Lower leg skin (tissue), 4 donors: ENCODE measurements at regions not wholly inside any gene's neighbourhood (a gene's known extent, or its start where the extent isn't known, plus 50 kb on each side); places are given as distances from the start of the nearest gene placed in this dataset.

Source experiments
- DNase-seq, 2 donors: peaks; one replicate each; pipeline ENCODE4 v3.0.0-alpha.2; 2019; ENCODE audit warnings: low spot score in 2 of 2
- H3K4me3 ChIP-seq: fragments of 200-600 bp; sonication (generic); 2 replicates; pipeline ENCODE4 v1.5.1; 2017; ENCODE audit warnings: mild to moderate bottlenecking, low read depth; ENCODE audit not compliant: poor library complexity, severe bottlenecking
- POLR2A ChIP-seq, 2 donors: fragments of 450-650 bp; IDR thresholded peaks; one replicate each; pipeline ENCODE4 v1.6.1; 2016 to 2017; ENCODE audit warnings: antibody characterized with exemption in 2 of 2, mild to moderate bottlenecking in 1 of 2, moderate library complexity in 1 of 2
- WGBS, 2 donors: methylation state at CpG; one replicate each; pipeline ENCODE4 v1.1.5; 2018; 5-methylcytosine and 5-hydroxymethylcytosine counted together
- intact Hi-C: fragments of 100-400 bp; cut with DNase I; formaldehyde crosslinking; loops from one replicate; pipeline ENCODE4 v1.15.0; 2023; ENCODE audit warnings: low total_unique reads
- TF ChIP-seq, protein P1 (sequence below), 3 donors: fragments of 450-650 bp; IDR thresholded peaks; one replicate each; pipeline ENCODE4 v1.5.1; 2016; ENCODE audit warnings: antibody characterized with exemption in 3 of 3, mild to moderate bottlenecking in 3 of 3, moderate library complexity in 2 of 3

- WGBS, 2 donors = 75 to 78% methylated on average over 5 of the region's 5 CpGs
- no peak overlapping the region for H3K4me3 ChIP-seq
- no peak for TF ChIP-seq POLR2A (IDR thresholded peaks at IDR 0.05)
- TF ChIP-seq, protein P1, sequence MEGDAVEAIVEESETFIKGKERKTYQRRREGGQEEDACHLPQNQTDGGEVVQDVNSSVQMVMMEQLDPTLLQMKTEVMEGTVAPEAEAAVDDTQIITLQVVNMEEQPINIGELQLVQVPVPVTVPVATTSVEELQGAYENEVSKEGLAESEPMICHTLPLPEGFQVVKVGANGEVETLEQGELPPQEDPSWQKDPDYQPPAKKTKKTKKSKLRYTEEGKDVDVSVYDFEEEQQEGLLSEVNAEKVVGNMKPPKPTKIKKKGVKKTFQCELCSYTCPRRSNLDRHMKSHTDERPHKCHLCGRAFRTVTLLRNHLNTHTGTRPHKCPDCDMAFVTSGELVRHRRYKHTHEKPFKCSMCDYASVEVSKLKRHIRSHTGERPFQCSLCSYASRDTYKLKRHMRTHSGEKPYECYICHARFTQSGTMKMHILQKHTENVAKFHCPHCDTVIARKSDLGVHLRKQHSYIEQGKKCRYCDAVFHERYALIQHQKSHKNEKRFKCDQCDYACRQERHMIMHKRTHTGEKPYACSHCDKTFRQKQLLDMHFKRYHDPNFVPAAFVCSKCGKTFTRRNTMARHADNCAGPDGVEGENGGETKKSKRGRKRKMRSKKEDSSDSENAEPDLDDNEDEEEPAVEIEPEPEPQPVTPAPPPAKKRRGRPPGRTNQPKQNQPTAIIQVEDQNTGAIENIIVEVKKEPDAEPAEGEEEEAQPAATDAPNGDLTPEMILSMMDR (IDR thresholded peaks at IDR 0.05) = no peak
- intact Hi-C loops = no loop called here
- no peak for DNase-seq
Measured at GRCh38 chr2:62344472-62344871, 148.6 kb downstream of the B3GNT2 start.

GRCh38 chr2:62343636-62344337 is 147.9 kb downstream of the B3GNT2 start:
- no peak overlapping the region for H3K4me3 ChIP-seq
- no peak for DNase-seq
- TF ChIP-seq, protein P1 (IDR thresholded peaks at IDR 0.05) = no peak
- no peak for TF ChIP-seq POLR2A (IDR thresholded peaks at IDR 0.05)
- 78 to 80% methylated on average over 5 of the region's 5 CpGs for WGBS, 2 donors
- intact Hi-C loops = no loop called here

GRCh38 chr2:62343206-62343605 is 147.3 kb downstream of the B3GNT2 start:
- intact Hi-C loops = no loop called here
- no peak for DNase-seq
- TF ChIP-seq, protein P1 (IDR thresholded peaks at IDR 0.05) = no peak
- no peak for TF ChIP-seq POLR2A (IDR thresholded peaks at IDR 0.05)
- H3K4me3 ChIP-seq = no peak overlapping the region

- WGBS, 2 donors = 55 to 67% methylated on average over 4 of the region's 4 CpGs
- DNase-seq = no peak
- no peak overlapping the region for H3K4me3 ChIP-seq
- TF ChIP-seq, protein P1 (IDR thresholded peaks at IDR 0.05) = no peak
- TF ChIP-seq POLR2A (IDR thresholded peaks at IDR 0.05) = no peak
- intact Hi-C loops = no loop called here
Measured at GRCh38 chr2:62340994-62341484, 145.1 kb downstream of the B3GNT2 start.

DNA sequence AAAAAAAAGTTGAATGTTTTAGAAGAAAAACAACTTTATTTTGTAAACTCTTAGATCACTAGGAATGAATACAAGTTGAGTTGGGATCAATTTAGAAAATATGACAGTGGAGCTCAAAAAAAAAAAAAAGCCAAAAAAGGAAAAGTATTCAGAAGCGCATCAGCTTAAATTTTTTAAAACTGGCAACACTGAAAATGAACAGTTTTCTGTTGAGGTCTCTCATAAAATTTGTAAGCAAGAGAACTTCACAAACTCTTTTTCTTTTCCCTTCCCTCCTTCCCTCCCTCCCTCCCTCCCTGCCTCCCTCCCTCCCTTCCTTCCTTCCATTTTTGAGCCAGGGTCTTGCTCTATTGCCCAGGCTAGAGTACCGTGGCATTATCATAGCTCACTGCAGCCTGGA is 143.9 kb downstream of the B3GNT2 start:
- no peak overlapping the region for H3K4me3 ChIP-seq
- no peak for TF ChIP-seq POLR2A (IDR thresholded peaks at IDR 0.05)
- TF ChIP-seq, protein P1 (IDR thresholded peaks at IDR 0.05) = no peak
- intact Hi-C loops = no loop called here
- 84 to 92% methylated on average over 2 of the region's 2 CpGs for WGBS, 2 donors
- DNase-seq = no peak

DNA sequence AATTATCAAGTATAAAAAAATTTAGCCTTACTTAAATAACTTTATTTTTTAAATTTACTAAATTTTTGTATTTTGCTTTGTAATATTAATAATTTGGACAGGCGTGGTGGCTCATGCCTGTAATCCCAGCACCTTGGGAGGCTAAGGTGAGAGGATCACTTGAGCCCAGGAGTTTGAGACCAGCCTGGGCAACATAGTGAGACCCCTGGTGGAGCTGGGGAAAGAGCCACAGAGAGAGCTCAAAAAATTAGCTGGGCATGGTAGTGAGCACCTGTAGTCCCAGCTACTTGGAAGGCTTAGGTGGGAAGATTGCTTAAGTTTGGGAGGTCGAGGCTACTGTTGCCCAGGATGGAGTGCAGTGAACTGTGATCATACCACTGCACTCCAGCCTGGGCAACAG is 143.5 kb downstream of the B3GNT2 start:
- WGBS, 2 donors = 78 to 95% methylated on average over 2 of the region's 2 CpGs
- no peak for TF ChIP-seq POLR2A (IDR thresholded peaks at IDR 0.05)
- TF ChIP-seq, protein P1 (IDR thresholded peaks at IDR 0.05) = no peak
- no peak for DNase-seq
- no peak overlapping the region for H3K4me3 ChIP-seq
- intact Hi-C loops = no loop called here
